Lower leg skin (tissue), 4 donors: ENCODE measurements at regions not wholly inside any gene's neighbourhood (a gene's known extent, or its start where the extent isn't known, plus 50 kb on each side); places are given as distances from the start of the nearest gene placed in this dataset.
"Not testable (repeated sequence)": the region's sequence is repeated elsewhere in the genome, so short reads cannot be mapped to it uniquely, and the experiment has no call there.

Experiments used
- DNase-seq, 2 donors: peaks; one replicate each; pipeline ENCODE4 v3.0.0-alpha.2; 2019; ENCODE audit warnings: low spot score in 2 of 2
- H3K4me3 ChIP-seq: fragments of 200-600 bp; sonication (generic); 2 replicates; pipeline ENCODE4 v1.5.1; 2017; ENCODE audit warnings: mild to moderate bottlenecking, low read depth; ENCODE audit not compliant: poor library complexity, severe bottlenecking
- POLR2A ChIP-seq, 2 donors: fragments of 450-650 bp; IDR thresholded peaks; one replicate each; pipeline ENCODE4 v1.6.1; 2016 to 2017; ENCODE audit warnings: antibody characterized with exemption in 2 of 2, mild to moderate bottlenecking in 1 of 2, moderate library complexity in 1 of 2
- WGBS, 2 donors: methylation state at CpG; one replicate each; pipeline ENCODE4 v1.1.5; 2018; 5-methylcytosine and 5-hydroxymethylcytosine counted together
- intact Hi-C: fragments of 100-400 bp; cut with DNase I; formaldehyde crosslinking; loops from one replicate; pipeline ENCODE4 v1.15.0; 2023; ENCODE audit warnings: low total_unique reads
- TF ChIP-seq, protein P1 (sequence below), 3 donors: fragments of 450-650 bp; IDR thresholded peaks; one replicate each; pipeline ENCODE4 v1.5.1; 2016; ENCODE audit warnings: antibody characterized with exemption in 3 of 3, mild to moderate bottlenecking in 3 of 3, moderate library complexity in 2 of 3

DNA sequence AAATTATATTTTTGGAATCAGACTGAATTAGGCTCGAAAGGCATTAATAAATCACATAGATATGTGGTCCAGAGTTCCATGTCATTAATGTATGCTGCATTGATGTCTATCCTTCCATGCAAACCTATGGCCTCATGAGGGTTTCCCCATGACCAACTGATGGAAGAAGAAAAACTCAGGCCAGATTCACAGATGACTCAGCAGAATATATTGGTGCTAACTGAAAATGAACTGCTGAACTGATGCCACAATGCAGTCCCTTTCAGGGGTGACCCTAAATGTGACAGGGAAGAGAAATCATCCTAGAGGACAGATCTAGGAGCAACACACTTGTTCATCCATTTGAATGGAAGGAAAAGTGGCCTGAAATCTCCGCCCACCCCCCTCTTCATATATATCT is 110.5 kb upstream of the KCND3 start:
- TF ChIP-seq POLR2A (IDR thresholded peaks at IDR 0.05), result no peak
- TF ChIP-seq, protein P1, sequence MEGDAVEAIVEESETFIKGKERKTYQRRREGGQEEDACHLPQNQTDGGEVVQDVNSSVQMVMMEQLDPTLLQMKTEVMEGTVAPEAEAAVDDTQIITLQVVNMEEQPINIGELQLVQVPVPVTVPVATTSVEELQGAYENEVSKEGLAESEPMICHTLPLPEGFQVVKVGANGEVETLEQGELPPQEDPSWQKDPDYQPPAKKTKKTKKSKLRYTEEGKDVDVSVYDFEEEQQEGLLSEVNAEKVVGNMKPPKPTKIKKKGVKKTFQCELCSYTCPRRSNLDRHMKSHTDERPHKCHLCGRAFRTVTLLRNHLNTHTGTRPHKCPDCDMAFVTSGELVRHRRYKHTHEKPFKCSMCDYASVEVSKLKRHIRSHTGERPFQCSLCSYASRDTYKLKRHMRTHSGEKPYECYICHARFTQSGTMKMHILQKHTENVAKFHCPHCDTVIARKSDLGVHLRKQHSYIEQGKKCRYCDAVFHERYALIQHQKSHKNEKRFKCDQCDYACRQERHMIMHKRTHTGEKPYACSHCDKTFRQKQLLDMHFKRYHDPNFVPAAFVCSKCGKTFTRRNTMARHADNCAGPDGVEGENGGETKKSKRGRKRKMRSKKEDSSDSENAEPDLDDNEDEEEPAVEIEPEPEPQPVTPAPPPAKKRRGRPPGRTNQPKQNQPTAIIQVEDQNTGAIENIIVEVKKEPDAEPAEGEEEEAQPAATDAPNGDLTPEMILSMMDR (IDR thresholded peaks at IDR 0.05), result no peak
- no peak overlapping the region for H3K4me3 ChIP-seq
- intact Hi-C loops, result loop anchor here (5.0 kb wide), 1 partner anchor 268 kb away; no protein-coding TSS in a partner anchor
- no peak for DNase-seq
- whole genome bisulfite sequencing, 2 donors, result 74 to 75% methylated on average over 2 of the region's 2 CpGs

GRCh38 chr1:112105557-112105956 is 116.1 kb upstream of the KCND3 start:
- intact Hi-C loops, result no loop called here
- no peak for DNase-seq
- 87 to 92% methylated on average over 1 of the region's 1 CpG for WGBS, 2 donors
- H3K4me3 ChIP-seq, result no peak overlapping the region
- no peak for TF ChIP-seq POLR2A (IDR thresholded peaks at IDR 0.05)
- TF ChIP-seq, protein P1 (IDR thresholded peaks at IDR 0.05), result no peak

DNA sequence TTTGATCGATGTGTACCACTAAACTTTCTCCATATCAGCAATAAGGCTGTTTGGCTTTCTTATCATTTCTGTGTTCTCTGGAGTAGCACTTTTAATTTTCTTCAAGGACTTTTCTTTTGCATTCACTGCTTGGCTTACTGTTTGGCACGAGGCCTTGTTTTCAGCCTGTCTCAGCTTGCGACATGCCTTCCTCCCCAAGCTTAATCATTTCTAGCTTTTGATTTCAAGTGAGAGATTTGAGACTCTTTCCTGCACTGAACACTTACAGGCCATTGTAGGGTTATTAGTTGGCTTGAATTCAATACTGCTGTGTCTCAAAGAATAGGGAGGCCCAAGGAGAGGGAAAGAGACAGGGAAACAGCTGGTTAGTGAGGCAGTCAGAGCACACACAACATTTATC is 120.6 kb upstream of the KCND3 start:
- 37 to 40% methylated on average over 3 of the region's 3 CpGs for WGBS, 2 donors
- DNase-seq, result no peak
- no peak overlapping the region for H3K4me3 ChIP-seq
- intact Hi-C loops, result no loop called here
- no peak for TF ChIP-seq POLR2A (IDR thresholded peaks at IDR 0.05)
- TF ChIP-seq, protein P1 (IDR thresholded peaks at IDR 0.05), result no peak

DNA sequence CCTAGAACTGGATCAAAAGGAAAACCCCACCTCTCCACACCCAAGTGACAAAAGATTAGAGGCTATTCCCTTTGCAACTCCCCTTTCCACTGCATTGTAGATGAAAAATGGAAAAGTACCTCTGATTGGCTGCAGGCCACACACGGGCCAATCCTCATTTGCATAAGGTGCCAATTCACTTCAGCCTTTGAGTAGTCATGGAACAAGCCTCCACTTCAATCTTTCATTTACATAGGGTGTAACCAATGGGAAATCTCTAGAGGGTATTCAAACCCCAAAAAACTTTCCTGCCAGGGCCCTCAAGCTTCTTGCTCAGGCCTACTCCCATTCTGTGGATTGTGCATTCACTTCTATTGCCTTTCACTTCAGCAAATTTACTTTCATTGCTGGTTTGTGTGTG is 122.3 kb upstream of the KCND3 start:
- WGBS, 2 donors, result 47 to 68% methylated on average over 1 of the region's 1 CpG
- TF ChIP-seq POLR2A (IDR thresholded peaks at IDR 0.05), result no peak
- TF ChIP-seq, protein P1 (IDR thresholded peaks at IDR 0.05), result no peak
- H3K4me3 ChIP-seq, result no peak overlapping the region
- intact Hi-C loops, result no loop called here
- no peak for DNase-seq

DNA sequence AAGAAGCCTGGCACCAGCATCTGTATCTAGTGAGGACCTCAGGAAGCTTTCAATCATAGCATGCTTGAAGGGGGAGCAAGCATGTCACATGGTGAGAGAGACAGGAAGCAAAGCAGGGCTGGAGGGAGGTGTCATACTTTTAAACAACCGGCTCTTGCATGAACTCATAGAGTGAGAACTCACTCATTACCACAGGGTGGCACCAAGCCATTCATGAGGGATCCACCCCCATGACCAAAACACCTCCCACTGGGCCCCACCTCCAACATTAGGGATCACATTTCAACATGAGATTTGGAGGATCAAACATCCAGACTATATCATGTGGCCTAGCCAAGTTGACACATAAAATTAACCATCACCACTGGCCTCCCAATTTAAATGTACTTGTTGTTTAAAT is 125.1 kb upstream of the KCND3 start:
- no peak for DNase-seq
- intact Hi-C loops, result no loop called here
- TF ChIP-seq, protein P1 (IDR thresholded peaks at IDR 0.05), result no peak
- no peak for TF ChIP-seq POLR2A (IDR thresholded peaks at IDR 0.05)
- 10 to 15% methylated on average over 1 of the region's 1 CpG for WGBS, 2 donors
- H3K4me3 ChIP-seq, result no peak overlapping the region

DNA sequence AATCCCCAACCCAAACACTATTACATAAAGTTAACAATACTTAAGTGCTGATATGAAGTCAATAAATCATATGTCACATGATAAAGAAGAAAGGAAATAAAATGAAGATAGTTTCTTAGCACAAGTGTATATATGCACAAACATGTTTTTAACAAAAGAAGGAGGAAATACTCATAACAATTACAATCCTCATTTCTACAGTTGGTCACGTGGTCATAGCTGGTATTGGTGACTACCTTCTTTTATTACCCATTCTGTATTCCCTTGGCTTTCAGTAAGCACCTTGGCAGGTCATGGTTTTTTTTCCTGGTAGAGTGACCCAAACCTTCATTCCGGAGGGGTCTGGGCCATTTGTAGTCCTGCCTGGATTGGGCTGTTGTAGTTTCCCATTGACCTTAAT is 137.1 kb upstream of the KCND3 start:
- 79% methylated on average over 2 of the region's 2 CpGs for WGBS, 2 donors
- intact Hi-C loops, result no loop called here
- TF ChIP-seq, protein P1 (IDR thresholded peaks at IDR 0.05), result no peak
- no peak for DNase-seq
- no peak overlapping the region for H3K4me3 ChIP-seq

DNA sequence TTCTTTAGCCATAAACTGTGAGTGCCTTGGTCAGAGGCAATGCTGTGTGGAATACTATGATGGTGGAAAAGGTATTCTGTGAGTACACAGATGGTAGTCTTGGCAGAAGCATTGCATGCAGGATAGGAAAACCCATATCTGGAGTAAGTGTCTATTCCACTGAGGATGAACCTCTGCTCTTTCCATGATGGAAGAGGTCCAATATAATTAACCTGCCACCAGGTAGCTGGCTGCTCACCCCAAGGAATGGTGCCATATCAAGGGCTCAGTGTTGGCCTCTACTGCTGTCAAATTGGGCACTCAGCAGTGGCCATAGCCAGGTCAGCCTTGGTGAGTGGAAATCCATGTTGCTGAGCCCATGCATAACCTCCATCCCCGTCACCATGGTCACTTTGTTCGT is 138.1 kb upstream of the KCND3 start:
- intact Hi-C loops, H3K4me3 ChIP-seq, DNase-seq: not testable (repeated sequence)
- WGBS, 2 donors, result 91 to 93% methylated on average over 2 of the region's 2 CpGs
